ENCODE measurements at regions not wholly inside any gene's neighbourhood (a gene's known extent, or its start where the extent isn't known, plus 50 kb on each side); places are given as distances from the start of the nearest gene placed in this dataset.

DNA sequence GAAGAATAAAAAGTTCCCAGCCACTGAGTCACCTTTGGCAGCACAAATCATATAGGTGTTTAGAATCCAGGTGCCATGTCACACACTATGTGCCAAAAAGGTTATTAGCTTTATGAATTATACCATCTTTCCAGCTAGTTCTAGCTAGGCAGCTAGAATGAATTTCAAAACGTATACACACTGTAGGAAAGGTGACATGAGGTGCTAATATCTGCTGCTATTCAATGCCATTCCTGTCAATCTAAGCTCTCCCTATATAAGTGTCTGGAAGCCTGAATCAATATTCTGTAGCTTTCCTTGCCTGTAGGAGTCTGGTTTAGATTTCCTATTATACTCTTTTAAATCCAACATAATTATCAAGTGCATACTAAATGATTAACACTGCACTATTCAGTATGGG is 868.6 kb downstream of the GATA3 start:
- TF ChIP-seq, protein P1, sequence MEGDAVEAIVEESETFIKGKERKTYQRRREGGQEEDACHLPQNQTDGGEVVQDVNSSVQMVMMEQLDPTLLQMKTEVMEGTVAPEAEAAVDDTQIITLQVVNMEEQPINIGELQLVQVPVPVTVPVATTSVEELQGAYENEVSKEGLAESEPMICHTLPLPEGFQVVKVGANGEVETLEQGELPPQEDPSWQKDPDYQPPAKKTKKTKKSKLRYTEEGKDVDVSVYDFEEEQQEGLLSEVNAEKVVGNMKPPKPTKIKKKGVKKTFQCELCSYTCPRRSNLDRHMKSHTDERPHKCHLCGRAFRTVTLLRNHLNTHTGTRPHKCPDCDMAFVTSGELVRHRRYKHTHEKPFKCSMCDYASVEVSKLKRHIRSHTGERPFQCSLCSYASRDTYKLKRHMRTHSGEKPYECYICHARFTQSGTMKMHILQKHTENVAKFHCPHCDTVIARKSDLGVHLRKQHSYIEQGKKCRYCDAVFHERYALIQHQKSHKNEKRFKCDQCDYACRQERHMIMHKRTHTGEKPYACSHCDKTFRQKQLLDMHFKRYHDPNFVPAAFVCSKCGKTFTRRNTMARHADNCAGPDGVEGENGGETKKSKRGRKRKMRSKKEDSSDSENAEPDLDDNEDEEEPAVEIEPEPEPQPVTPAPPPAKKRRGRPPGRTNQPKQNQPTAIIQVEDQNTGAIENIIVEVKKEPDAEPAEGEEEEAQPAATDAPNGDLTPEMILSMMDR (IDR thresholded peaks at IDR 0.05; ENCODE audit: poor library complexity) = no peak
- TF ChIP-seq EZH2phosphoT487 (IDR thresholded peaks at IDR 0.05; ENCODE audit: low read depth, severe bottlenecking, unreplicated experiment) (no peak), EZH2 (IDR thresholded peaks at IDR 0.05; ENCODE audit: borderline replicate concordance) (no peak)
